ENCODE measurements at regions not wholly inside any gene's neighbourhood (a gene's known extent, or its start where the extent isn't known, plus 50 kb on each side); places are given as distances from the start of the nearest gene placed in this dataset.

- Histone ChIP-seq H3K4me1 (ENCODE audit: control insufficient read depth, extremely low read depth, insufficient read depth, low read length) (no peaks in the 10 kb centered on the region), H3K27me3 (ENCODE audit: control insufficient read depth, insufficient read depth, low read length) (no peaks in the 10 kb centered on the region), H3K79me2 (ENCODE audit: control insufficient read depth, insufficient read depth, low read length) (no peaks in the 10 kb centered on the region), H4K20me1 (ENCODE audit: control insufficient read depth, extremely low read depth, insufficient read depth, low read length) (no peaks in the 10 kb centered on the region), H2AFZ (ENCODE audit: low read length) (no peak overlapping the region), H3K4me2 (ENCODE audit: extremely low read depth, insufficient read depth, low read length) (no peak overlapping the region), H3K36me3 (ENCODE audit: control insufficient read depth, insufficient read depth, low read length) (no peaks in the 10 kb centered on the region), H3K9ac (ENCODE audit: insufficient read depth, low read length) (no peak overlapping the region), H3K27ac (ENCODE audit: insufficient read depth, low read length) (no peak overlapping the region), H3K9me3 (ENCODE audit: control insufficient read depth, insufficient read depth, low read depth, low read length) (no peaks in the 10 kb centered on the region), H3K4me3 (replicated peaks in 1 of 4; ENCODE audit: control extremely low read depth in 1 of 4, insufficient read depth in 1 of 4, low read depth in 3 of 4, low read length in 4 of 4) (no peak overlapping the region)
- DNase-seq (ENCODE audit: low read depth in 2 of 2), result peak; percentile 8 to 54
- TF ChIP-seq CTCF (conservative IDR thresholded peaks at IDR 0.05 in 1 of 2, IDR thresholded peaks at IDR 0.05 in 1 of 2; ENCODE audit: low read depth in 1 of 2, low read length in 2 of 2) (no peak), EZH2 (IDR thresholded peaks at IDR 0.05; ENCODE audit: low read length, missing control alignments) (no peak)
Observed at GRCh38 chr6:92715991-92716390, 703.4 kb downstream of the EPHA7 start.

GRCh38 chr6:92714346-92714745 is 705.0 kb downstream of the EPHA7 start:
- no peak overlapping the region for H2AFZ ChIP-seq (ENCODE audit: low read length)
- no peaks in the 10 kb centered on the region for H3K79me2 ChIP-seq (ENCODE audit: control insufficient read depth, insufficient read depth, low read length)
- no peak overlapping the region for H3K9ac ChIP-seq (ENCODE audit: insufficient read depth, low read length)
- no peaks in the 10 kb centered on the region for H3K27me3 ChIP-seq (ENCODE audit: control insufficient read depth, insufficient read depth, low read length)
- no peak overlapping the region for H3K4me2 ChIP-seq (ENCODE audit: extremely low read depth, insufficient read depth, low read length)
- no peaks in the 10 kb centered on the region for H3K9me3 ChIP-seq (ENCODE audit: control insufficient read depth, insufficient read depth, low read depth, low read length)
- H3K4me1 ChIP-seq (ENCODE audit: control insufficient read depth, extremely low read depth, insufficient read depth, low read length), result no peaks in the 10 kb centered on the region
- no peaks in the 10 kb centered on the region for H3K36me3 ChIP-seq (ENCODE audit: control insufficient read depth, insufficient read depth, low read length)
- DNase-seq (ENCODE audit: low read depth in 2 of 2), result no peak
- no peak overlapping the region for H3K27ac ChIP-seq (ENCODE audit: insufficient read depth, low read length)
- no peaks in the 10 kb centered on the region for H4K20me1 ChIP-seq (ENCODE audit: control insufficient read depth, extremely low read depth, insufficient read depth, low read length)
- no peak for TF ChIP-seq CTCF (conservative IDR thresholded peaks at IDR 0.05 in 1 of 2, IDR thresholded peaks at IDR 0.05 in 1 of 2; ENCODE audit: low read depth in 1 of 2, low read length in 2 of 2)
- no peak for TF ChIP-seq EZH2 (IDR thresholded peaks at IDR 0.05; ENCODE audit: low read length, missing control alignments)
- H3K4me3 ChIP-seq (replicated peaks in 1 of 4; ENCODE audit: control extremely low read depth in 1 of 4, insufficient read depth in 1 of 4, low read depth in 3 of 4, low read length in 4 of 4), result no peak overlapping the region

- Histone ChIP-seq H2AFZ (ENCODE audit: low read length) (no peak overlapping the region), H3K9me3 (ENCODE audit: control insufficient read depth, insufficient read depth, low read depth, low read length) (no peaks in the 10 kb centered on the region), H3K9ac (ENCODE audit: insufficient read depth, low read length) (no peak overlapping the region), H3K4me3 (replicated peaks in 1 of 4; ENCODE audit: control extremely low read depth in 1 of 4, insufficient read depth in 1 of 4, low read depth in 3 of 4, low read length in 4 of 4) (no peak overlapping the region), H3K4me1 (ENCODE audit: control insufficient read depth, extremely low read depth, insufficient read depth, low read length) (no peaks in the 10 kb centered on the region), H4K20me1 (ENCODE audit: control insufficient read depth, extremely low read depth, insufficient read depth, low read length) (no peaks in the 10 kb centered on the region), H3K27ac (ENCODE audit: insufficient read depth, low read length) (no peak overlapping the region), H3K27me3 (ENCODE audit: control insufficient read depth, insufficient read depth, low read length) (no peaks in the 10 kb centered on the region), H3K79me2 (ENCODE audit: control insufficient read depth, insufficient read depth, low read length) (no peaks in the 10 kb centered on the region), H3K4me2 (ENCODE audit: extremely low read depth, insufficient read depth, low read length) (no peak overlapping the region), H3K36me3 (ENCODE audit: control insufficient read depth, insufficient read depth, low read length) (no peaks in the 10 kb centered on the region)
- no peak for TF ChIP-seq CTCF (conservative IDR thresholded peaks at IDR 0.05 in 1 of 2, IDR thresholded peaks at IDR 0.05 in 1 of 2; ENCODE audit: low read depth in 1 of 2, low read length in 2 of 2)
- TF ChIP-seq EZH2 (IDR thresholded peaks at IDR 0.05; ENCODE audit: low read length, missing control alignments), result no peak
- DNase-seq (ENCODE audit: low read depth in 2 of 2), result peak in 1 of 2 donors; percentile 9
Observed at GRCh38 chr6:92710048-92710447, 709.3 kb downstream of the EPHA7 start.

All from fibroblast of lung (primary cell).